ENCODE measurements at regions not wholly inside any gene's neighbourhood (a gene's known extent, or its start where the extent isn't known, plus 50 kb on each side); places are given as distances from the start of the nearest gene placed in this dataset.

DNA sequence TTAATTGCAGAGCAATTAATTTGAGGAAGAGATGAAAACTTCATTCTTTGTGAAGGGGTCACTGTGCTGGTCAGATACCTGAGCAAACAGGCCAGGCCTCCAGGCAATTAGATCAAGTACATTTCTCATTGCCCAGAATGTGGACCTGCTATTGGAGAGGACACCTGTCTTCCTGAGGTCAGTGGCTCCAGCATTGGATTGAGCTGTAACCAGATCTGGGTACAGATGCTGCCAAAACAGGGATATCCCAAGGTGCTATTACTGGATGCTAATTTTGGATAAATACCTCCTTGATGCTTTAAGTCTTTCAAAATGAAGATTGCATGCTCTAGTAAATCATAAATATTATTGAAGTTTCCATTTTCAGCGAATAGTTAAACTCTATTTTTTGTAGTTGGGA, 131.5 kb downstream of the FAM161A start:
- TF ChIP-seq POLR2A (IDR thresholded peaks at IDR 0.05), result no peak
- TF ChIP-seq, protein P1, sequence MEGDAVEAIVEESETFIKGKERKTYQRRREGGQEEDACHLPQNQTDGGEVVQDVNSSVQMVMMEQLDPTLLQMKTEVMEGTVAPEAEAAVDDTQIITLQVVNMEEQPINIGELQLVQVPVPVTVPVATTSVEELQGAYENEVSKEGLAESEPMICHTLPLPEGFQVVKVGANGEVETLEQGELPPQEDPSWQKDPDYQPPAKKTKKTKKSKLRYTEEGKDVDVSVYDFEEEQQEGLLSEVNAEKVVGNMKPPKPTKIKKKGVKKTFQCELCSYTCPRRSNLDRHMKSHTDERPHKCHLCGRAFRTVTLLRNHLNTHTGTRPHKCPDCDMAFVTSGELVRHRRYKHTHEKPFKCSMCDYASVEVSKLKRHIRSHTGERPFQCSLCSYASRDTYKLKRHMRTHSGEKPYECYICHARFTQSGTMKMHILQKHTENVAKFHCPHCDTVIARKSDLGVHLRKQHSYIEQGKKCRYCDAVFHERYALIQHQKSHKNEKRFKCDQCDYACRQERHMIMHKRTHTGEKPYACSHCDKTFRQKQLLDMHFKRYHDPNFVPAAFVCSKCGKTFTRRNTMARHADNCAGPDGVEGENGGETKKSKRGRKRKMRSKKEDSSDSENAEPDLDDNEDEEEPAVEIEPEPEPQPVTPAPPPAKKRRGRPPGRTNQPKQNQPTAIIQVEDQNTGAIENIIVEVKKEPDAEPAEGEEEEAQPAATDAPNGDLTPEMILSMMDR (IDR thresholded peaks at IDR 0.05), result no peak
